Fibroblast of lung (primary cell): ENCODE measurements at regions not wholly inside any gene's neighbourhood (a gene's known extent, or its start where the extent isn't known, plus 50 kb on each side); places are given as distances from the start of the nearest gene placed in this dataset.

Experiments used
- EZH2 ChIP-seq: IDR thresholded peaks from 2 replicates; pipeline ENCODE4 v1.5.1; 2012; ENCODE audit warnings: low read length, control low read depth, mild to moderate bottlenecking; ENCODE audit errors: missing control alignments
- TF ChIP-seq, protein P1 (sequence below), 2 donors: IDR thresholded peaks in 1 of 2; conservative IDR thresholded peaks in 1 of 2; 1 replicate in 1 of 2; 2 replicates in 1 of 2; pipeline ENCODE4 v1.5.1; 2011 to 2012; ENCODE audit warnings: low read length in 2 of 2, control low read depth in 1 of 2, inconsistent platforms in 1 of 2, low read depth in 1 of 2, mild to moderate bottlenecking in 1 of 2

DNA sequence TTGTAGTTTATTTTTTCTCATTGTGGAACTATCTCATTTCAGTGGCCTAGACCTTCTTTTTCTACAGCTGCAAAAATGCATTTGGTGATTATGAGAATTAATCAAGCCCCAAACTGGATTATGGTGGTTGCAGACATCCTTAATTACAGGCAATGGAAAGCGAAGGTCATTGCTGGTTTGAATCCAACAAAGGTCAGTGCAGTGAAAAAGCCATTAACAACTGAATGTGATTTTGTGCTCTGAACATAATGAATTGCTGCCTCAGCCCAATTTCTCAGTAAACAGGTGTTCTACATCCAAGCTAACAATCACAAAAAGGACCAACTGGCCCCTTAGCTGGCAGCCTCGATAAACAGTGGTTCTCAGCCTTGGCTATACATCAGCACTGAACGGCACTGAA lies 260.1 kb upstream of the DPPA4 start:
- TF ChIP-seq, protein P1, sequence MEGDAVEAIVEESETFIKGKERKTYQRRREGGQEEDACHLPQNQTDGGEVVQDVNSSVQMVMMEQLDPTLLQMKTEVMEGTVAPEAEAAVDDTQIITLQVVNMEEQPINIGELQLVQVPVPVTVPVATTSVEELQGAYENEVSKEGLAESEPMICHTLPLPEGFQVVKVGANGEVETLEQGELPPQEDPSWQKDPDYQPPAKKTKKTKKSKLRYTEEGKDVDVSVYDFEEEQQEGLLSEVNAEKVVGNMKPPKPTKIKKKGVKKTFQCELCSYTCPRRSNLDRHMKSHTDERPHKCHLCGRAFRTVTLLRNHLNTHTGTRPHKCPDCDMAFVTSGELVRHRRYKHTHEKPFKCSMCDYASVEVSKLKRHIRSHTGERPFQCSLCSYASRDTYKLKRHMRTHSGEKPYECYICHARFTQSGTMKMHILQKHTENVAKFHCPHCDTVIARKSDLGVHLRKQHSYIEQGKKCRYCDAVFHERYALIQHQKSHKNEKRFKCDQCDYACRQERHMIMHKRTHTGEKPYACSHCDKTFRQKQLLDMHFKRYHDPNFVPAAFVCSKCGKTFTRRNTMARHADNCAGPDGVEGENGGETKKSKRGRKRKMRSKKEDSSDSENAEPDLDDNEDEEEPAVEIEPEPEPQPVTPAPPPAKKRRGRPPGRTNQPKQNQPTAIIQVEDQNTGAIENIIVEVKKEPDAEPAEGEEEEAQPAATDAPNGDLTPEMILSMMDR (conservative IDR thresholded peaks at IDR 0.05 in 1 of 2, IDR thresholded peaks at IDR 0.05 in 1 of 2; ENCODE audit: low read depth in 1 of 2, low read length in 2 of 2) = no peak
- no peak for TF ChIP-seq EZH2
